Neural progenitor cell (in vitro differentiated cells): ENCODE measurements at regions not wholly inside any gene's neighbourhood (a gene's known extent, or its start where the extent isn't known, plus 50 kb on each side); places are given as distances from the start of the nearest gene placed in this dataset.

Experiments used
- DNase-seq: peaks from one replicate; pipeline ENCODE4 v3.0.0-alpha.2; 2016; ENCODE audit warnings: low spot score
- H2AFZ ChIP-seq: fragments of 200-600 bp; sonication (generic); replicated peaks from 2 replicates; pipeline ENCODE4 v1.6.1; 2016; ENCODE audit warnings: antibody characterized with exemption
- H3F3A ChIP-seq: fragments of 200-600 bp; sonication (generic); 2 replicates; pipeline ENCODE4 v1.6.1; 2016; ENCODE audit warnings: antibody characterized with exemption, low read depth
- H3K27ac ChIP-seq: fragments of 200-600 bp; sonication (generic); 2 replicates; pipeline ENCODE4 v1.5.1; 2016; ENCODE audit warnings: mild to moderate bottlenecking
- H3K27me3 ChIP-seq: fragments of 200-600 bp; sonication (generic); 2 replicates; pipeline ENCODE4 v1.6.1; 2016; ENCODE audit warnings: mild to moderate bottlenecking, moderate library complexity
- H3K36me3 ChIP-seq: fragments of 200-600 bp; sonication (generic); 2 replicates; pipeline ENCODE4 v1.5.1; 2016
- H3K4me1 ChIP-seq: fragments of 200-600 bp; sonication (generic); 2 replicates; pipeline ENCODE4 v1.6.1; 2016; ENCODE audit warnings: mixed run types
- H3K4me2 ChIP-seq: fragments of 200-600 bp; sonication (generic); 2 replicates; pipeline ENCODE4 v1.6.1; 2016
- H3K4me3 ChIP-seq: fragments of 200-600 bp; sonication (generic); 2 replicates; pipeline ENCODE4 v1.5.1; 2016
- H3K79me2 ChIP-seq: fragments of 200-600 bp; sonication (generic); 2 replicates; pipeline ENCODE4 v1.6.1; 2016; ENCODE audit warnings: low read depth
- H3K9ac ChIP-seq: fragments of 200-600 bp; sonication (generic); 2 replicates; pipeline ENCODE4 v1.6.1; 2016
- H3K9me3 ChIP-seq: fragments of 200-600 bp; sonication (generic); 2 replicates; pipeline ENCODE4 v1.5.1; 2016; ENCODE audit warnings: low read depth
- H4K20me1 ChIP-seq: fragments of 200-600 bp; sonication (generic); 2 replicates; pipeline ENCODE4 v1.6.1; 2016; ENCODE audit warnings: low read depth
- H3K27ac Mint-ChIP-seq: 3 replicates; pipeline ENCODE4 v1.8.0; 2021; ENCODE audit warnings: mixed read lengths
- H3K27me3 Mint-ChIP-seq: 2 replicates; pipeline ENCODE4 v1.8.0; 2022; ENCODE audit warnings: low read depth, mild to moderate bottlenecking, inconsistent platforms, moderate library complexity, mixed read lengths; ENCODE audit not compliant: insufficient read depth
- H3K36me3 Mint-ChIP-seq: 3 replicates; pipeline ENCODE4 v1.8.0; 2021; ENCODE audit warnings: mixed read lengths
- H3K4me1 Mint-ChIP-seq: 3 replicates; pipeline ENCODE4 v1.8.0; 2021; ENCODE audit warnings: mixed read lengths
- H3K4me3 Mint-ChIP-seq: 3 replicates; pipeline ENCODE4 v1.8.0; 2021; ENCODE audit warnings: mild to moderate bottlenecking, moderate library complexity, mixed read lengths
- H3K9me3 Mint-ChIP-seq: 3 replicates; pipeline ENCODE4 v1.8.0; 2020; ENCODE audit warnings: mixed read lengths
- EZH2 ChIP-seq: fragments of 200-600 bp; sonication (generic); IDR thresholded peaks from 2 replicates; pipeline ENCODE4 v1.6.1; 2017; ENCODE audit warnings: antibody characterized with exemption, mild to moderate bottlenecking, moderate library complexity
- EZH2phosphoT487 ChIP-seq: fragments of 200-600 bp; sonication (generic); IDR thresholded peaks from 2 replicates; pipeline ENCODE4 v1.6.1; 2017; ENCODE audit warnings: antibody characterized with exemption
- TF ChIP-seq, protein P1 (sequence below): fragments of 200-600 bp; sonication (generic); IDR thresholded peaks from 2 replicates; pipeline ENCODE4 v1.5.1; 2017; ENCODE audit warnings: antibody characterized with exemption, mild to moderate bottlenecking

DNA sequence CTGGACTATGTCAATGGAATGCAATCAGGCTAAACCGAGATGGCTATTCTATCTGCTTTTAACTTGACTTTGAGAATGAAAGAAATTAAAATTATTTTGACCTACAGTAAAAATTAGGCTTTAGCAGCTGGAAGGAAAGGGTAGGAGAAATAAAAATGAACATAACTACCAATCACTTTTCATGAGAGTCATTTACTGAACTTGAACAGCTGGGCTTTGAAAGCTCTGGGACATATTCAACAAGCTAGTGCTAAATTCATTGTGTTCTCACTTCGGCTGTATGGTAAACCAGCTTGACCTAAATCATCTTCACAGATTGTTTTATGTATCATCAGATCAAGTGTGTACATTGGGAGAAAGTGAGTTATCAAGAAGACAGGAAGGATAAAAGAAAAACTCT, 161.5 kb upstream of the STXBP5 start:
- Mint-ChIP-seq H3K4me1 (no peaks in the 10 kb centered on the region), H3K9me3 (peaks cover 7% of the 10 kb centered on the region), H3K27me3 (no peaks in the 10 kb centered on the region), H3K27ac (no peak overlapping the region), H3K36me3 (no peaks in the 10 kb centered on the region), H3K4me3 (no peak overlapping the region)
- Histone ChIP-seq H3K4me1 (no peaks in the 10 kb centered on the region), H3F3A (no peaks in the 10 kb centered on the region), H3K27me3 (no peaks in the 10 kb centered on the region), H4K20me1 (no peaks in the 10 kb centered on the region), H3K36me3 (no peaks in the 10 kb centered on the region), H3K4me3 (no peak overlapping the region), H3K9me3 (no peaks in the 10 kb centered on the region), H3K9ac (no peak overlapping the region), H3K27ac (no peak overlapping the region), H2AFZ (no peak overlapping the region), H3K4me2 (no peak overlapping the region), H3K79me2 (no peaks in the 10 kb centered on the region)
- TF ChIP-seq EZH2, result no peak
- TF ChIP-seq, protein P1, sequence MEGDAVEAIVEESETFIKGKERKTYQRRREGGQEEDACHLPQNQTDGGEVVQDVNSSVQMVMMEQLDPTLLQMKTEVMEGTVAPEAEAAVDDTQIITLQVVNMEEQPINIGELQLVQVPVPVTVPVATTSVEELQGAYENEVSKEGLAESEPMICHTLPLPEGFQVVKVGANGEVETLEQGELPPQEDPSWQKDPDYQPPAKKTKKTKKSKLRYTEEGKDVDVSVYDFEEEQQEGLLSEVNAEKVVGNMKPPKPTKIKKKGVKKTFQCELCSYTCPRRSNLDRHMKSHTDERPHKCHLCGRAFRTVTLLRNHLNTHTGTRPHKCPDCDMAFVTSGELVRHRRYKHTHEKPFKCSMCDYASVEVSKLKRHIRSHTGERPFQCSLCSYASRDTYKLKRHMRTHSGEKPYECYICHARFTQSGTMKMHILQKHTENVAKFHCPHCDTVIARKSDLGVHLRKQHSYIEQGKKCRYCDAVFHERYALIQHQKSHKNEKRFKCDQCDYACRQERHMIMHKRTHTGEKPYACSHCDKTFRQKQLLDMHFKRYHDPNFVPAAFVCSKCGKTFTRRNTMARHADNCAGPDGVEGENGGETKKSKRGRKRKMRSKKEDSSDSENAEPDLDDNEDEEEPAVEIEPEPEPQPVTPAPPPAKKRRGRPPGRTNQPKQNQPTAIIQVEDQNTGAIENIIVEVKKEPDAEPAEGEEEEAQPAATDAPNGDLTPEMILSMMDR, result no peak
- TF ChIP-seq EZH2phosphoT487, result no peak
- DNase-seq, result no peak

DNA sequence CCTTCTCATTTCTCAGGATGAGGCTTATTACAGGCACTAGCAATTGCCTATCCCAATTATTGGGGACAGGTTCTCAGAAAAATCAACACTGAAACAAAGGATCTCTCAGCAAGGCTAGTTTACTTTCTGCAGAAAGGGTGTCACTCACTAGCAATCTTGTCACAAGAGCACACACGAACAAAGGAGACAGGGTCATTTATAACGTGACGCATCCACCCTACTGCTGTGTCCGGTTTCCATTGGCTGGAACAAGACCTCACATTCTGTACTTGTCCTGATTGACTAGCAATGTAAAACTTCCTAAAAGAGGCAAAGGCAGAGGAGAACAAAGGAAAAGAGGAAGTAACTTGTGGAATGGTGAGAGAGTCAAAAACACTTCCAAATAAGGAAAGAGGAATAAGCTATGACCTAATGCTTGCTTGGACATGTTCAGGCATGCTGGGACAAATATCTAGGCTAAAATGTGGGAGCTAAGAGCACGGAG, 160.2 kb upstream of the STXBP5 start:
- H4K20me1 ChIP-seq, result no peaks in the 10 kb centered on the region
- no peak overlapping the region for H3K4me2 ChIP-seq
- no peaks in the 10 kb centered on the region for H3K4me1 ChIP-seq
- no peak overlapping the region for H3K9ac ChIP-seq
- no peak overlapping the region for H3K4me3 ChIP-seq
- no peak overlapping the region for H3K27ac Mint-ChIP-seq
- no peak overlapping the region for H2AFZ ChIP-seq
- H3K4me1 Mint-ChIP-seq, result no peaks in the 10 kb centered on the region
- H3K27ac ChIP-seq, result no peak overlapping the region
- no peak overlapping the region for H3K4me3 Mint-ChIP-seq
- no peak for TF ChIP-seq EZH2
- TF ChIP-seq, protein P1, result no peak
- no peak for TF ChIP-seq EZH2phosphoT487
- no peaks in the 10 kb centered on the region for H3K36me3 Mint-ChIP-seq
- H3K79me2 ChIP-seq, result no peaks in the 10 kb centered on the region
- H3K9me3 Mint-ChIP-seq, result peaks cover 7% of the 10 kb centered on the region
- DNase-seq, result no peak
- no peaks in the 10 kb centered on the region for H3K36me3 ChIP-seq
- H3K9me3 ChIP-seq, result no peaks in the 10 kb centered on the region
- H3F3A ChIP-seq, result no peaks in the 10 kb centered on the region
- H3K27me3 ChIP-seq, result no peaks in the 10 kb centered on the region
- no peaks in the 10 kb centered on the region for H3K27me3 Mint-ChIP-seq

DNA sequence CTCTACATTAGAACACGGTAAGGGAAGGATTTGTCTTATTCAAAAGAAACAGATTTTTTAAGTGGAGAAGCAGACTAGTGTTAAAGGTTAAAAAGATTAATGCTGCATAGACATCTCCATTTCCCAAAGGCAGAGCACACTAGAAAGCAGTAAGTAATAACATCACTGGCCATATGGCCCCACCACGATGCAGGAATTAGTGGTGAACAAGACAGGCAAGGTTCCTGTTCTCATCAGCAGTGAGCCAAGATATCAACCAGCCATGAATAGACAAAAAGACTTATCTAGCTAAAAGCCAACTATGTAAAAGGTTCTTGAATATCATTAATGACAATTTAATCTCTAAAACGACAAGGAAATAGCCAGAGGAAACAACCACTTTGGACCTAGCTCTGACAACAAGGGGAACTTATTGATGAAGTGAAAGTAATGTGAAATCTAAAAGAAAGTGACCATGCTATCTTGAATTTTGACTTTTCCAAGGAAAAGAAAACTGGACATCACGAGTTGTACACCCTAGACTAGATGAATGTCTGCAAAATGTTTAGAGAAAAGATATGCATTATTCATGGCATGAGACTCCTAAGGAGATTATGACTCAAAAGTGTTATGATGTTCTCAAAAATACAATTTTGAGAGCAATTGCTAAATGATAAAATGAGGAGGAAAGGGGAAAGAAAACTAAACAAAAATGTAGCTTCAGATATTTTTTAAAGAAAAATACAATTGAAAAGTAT, 157.9 kb upstream of the STXBP5 start:
- peaks cover 7% of the 10 kb centered on the region for H3K9me3 Mint-ChIP-seq
- TF ChIP-seq, protein P1, result no peak
- TF ChIP-seq EZH2 (no peak), EZH2phosphoT487 (no peak)
- H2AFZ ChIP-seq, result no peak overlapping the region
- no peaks in the 10 kb centered on the region for H3K27me3 ChIP-seq
- H3K9ac ChIP-seq, result no peak overlapping the region
- no peak overlapping the region for H3K4me3 ChIP-seq
- no peak overlapping the region for H3K4me3 Mint-ChIP-seq
- H3K4me1 Mint-ChIP-seq, result no peaks in the 10 kb centered on the region
- H3K36me3 Mint-ChIP-seq, result no peaks in the 10 kb centered on the region
- H3K4me1 ChIP-seq, result no peaks in the 10 kb centered on the region
- no peak overlapping the region for H3K27ac Mint-ChIP-seq
- no peaks in the 10 kb centered on the region for H4K20me1 ChIP-seq
- DNase-seq, result no peak
- no peaks in the 10 kb centered on the region for H3K36me3 ChIP-seq
- no peaks in the 10 kb centered on the region for H3K79me2 ChIP-seq
- H3K27ac ChIP-seq, result no peak overlapping the region
- H3F3A ChIP-seq, result no peaks in the 10 kb centered on the region
- H3K27me3 Mint-ChIP-seq, result peaks cover 2% of the 10 kb centered on the region
- no peak overlapping the region for H3K4me2 ChIP-seq
- no peaks in the 10 kb centered on the region for H3K9me3 ChIP-seq
